Stimulated activated naive B cell treated with anti-CD40 and anti-IgM and Interleukin-4, amounts not matched to agents 10 μg/mL and 1 μg/mL and 100 μg/mL, for 72 hours (primary cell): ENCODE measurements at regions not wholly inside any gene's neighbourhood (a gene's known extent, or its start where the extent isn't known, plus 50 kb on each side); places are given as distances from the start of the nearest gene placed in this dataset.

Source experiments
- ATAC-seq, 2 donors: fragments of 150-1000 bp; cut with Tn5 transposase; replicated peaks; 2 replicates each; pipeline ENCODE4 v1.10.0; 2021; ENCODE audit warnings: moderate library complexity in 1 of 2
- DNase-seq: peaks from one replicate; pipeline ENCODE4 v3.0.0; 2021
- H3K27ac Mint-ChIP-seq: one replicate; pipeline ENCODE4 v1.8.0; 2022; ENCODE audit warnings: mild to moderate bottlenecking, mixed read lengths
- H3K27me3 Mint-ChIP-seq, 2 donors: one replicate each; pipeline ENCODE4 v1.8.0; 2022; ENCODE audit warnings: mixed read lengths in 2 of 2
- H3K36me3 Mint-ChIP-seq, 2 donors: one replicate each; pipeline ENCODE4 v1.8.0; 2022; ENCODE audit warnings: mixed read lengths in 2 of 2, mild to moderate bottlenecking in 1 of 2
- H3K4me1 Mint-ChIP-seq, 2 donors: one replicate each; pipeline ENCODE4 v1.8.0; 2022; ENCODE audit warnings: mixed read lengths in 2 of 2, mild to moderate bottlenecking in 1 of 2
- H3K4me3 Mint-ChIP-seq, 2 donors: one replicate each; pipeline ENCODE4 v1.8.0; 2022; ENCODE audit warnings: mild to moderate bottlenecking in 2 of 2, mixed read lengths in 2 of 2, moderate library complexity in 1 of 2
- H3K9me3 Mint-ChIP-seq, 2 donors: one replicate each; pipeline ENCODE4 v1.8.0; 2022; ENCODE audit warnings: mixed read lengths in 2 of 2, mild to moderate bottlenecking in 1 of 2

- Mint-ChIP-seq H3K9me3 (peaks cover 0 to 2% of the 10 kb centered on the region in 2 donors), H3K4me1 (no peaks in the 10 kb centered on the region), H3K36me3 (no peaks in the 10 kb centered on the region), H3K4me3 (no peak overlapping the region), H3K27ac (no peak overlapping the region), H3K27me3 (no peaks in the 10 kb centered on the region)
- DNase-seq (no peak), ATAC-seq (no peak)
Observed at GRCh38 chr14:26395726-26396125, 202.1 kb downstream of the NOVA1 start.

DNA sequence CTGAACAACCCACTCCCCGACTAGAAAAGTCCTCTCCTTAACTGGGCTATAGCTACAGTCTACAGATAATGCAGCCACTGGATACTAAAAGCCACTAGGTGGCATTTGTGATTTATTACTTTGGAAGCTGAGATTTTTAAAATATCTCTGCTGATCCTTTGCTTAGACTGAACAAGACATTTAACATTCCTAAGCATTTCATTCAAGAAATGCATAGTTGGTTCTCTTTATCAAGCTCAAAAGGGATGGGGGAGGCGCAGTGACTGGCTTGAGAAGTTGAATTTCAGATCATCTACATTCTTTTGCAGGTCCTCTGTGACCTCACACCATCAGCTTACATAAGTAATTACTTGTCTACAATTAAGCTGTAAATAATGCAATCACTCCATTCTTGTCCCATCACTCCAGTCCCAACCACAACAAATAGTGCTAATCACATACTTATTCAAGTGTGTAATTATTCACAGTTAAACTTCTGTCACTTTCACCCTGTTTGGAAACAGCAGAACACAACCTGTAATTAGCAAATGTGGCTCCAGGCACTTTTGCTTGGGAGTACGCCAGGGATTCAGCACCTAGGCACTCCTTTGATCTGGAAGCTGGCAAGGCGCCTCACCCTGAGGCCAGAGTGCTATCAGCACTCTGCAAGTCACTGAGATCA, 203.6 kb downstream of the NOVA1 start:
- DNase-seq (no peak), ATAC-seq (no peak)

DNA sequence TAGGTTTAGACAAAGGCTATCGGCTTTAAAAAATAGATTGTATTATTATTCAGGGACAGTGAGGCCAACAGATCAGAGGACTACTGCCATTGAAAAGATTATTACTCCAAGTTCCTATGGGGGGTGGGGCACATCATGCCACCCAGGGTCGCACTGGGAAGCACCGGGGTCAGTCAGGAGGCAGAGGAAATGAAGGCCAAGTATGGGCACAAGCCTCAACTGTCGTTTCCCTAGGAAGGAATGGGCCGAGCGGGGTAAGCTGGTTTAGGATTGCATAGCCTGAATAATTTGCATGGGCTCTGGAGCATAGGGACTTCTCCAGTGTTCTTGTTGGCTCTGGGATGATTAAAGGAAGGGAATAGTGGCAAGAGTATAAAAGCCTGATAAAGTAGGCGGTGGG, 205.3 kb downstream of the NOVA1 start:
- H3K9me3 Mint-ChIP-seq: peaks cover 0 to 2% of the 10 kb centered on the region in 2 donors
- DNase-seq (no peak), ATAC-seq (no peak)
- no peaks in the 10 kb centered on the region for H3K27me3 Mint-ChIP-seq
- no peaks in the 10 kb centered on the region for H3K36me3 Mint-ChIP-seq
- no peak overlapping the region for H3K4me3 Mint-ChIP-seq
- no peak overlapping the region for H3K27ac Mint-ChIP-seq
- no peaks in the 10 kb centered on the region for H3K4me1 Mint-ChIP-seq

More for the DNA sequence above, 203.6 kb downstream of the NOVA1 start:
- Mint-ChIP-seq H3K27me3 (no peaks in the 10 kb centered on the region), H3K27ac (no peak overlapping the region), H3K4me3 (no peak overlapping the region), H3K4me1 (no peaks in the 10 kb centered on the region), H3K9me3 (peaks cover 0 to 2% of the 10 kb centered on the region in 2 donors), H3K36me3 (no peaks in the 10 kb centered on the region)

DNA sequence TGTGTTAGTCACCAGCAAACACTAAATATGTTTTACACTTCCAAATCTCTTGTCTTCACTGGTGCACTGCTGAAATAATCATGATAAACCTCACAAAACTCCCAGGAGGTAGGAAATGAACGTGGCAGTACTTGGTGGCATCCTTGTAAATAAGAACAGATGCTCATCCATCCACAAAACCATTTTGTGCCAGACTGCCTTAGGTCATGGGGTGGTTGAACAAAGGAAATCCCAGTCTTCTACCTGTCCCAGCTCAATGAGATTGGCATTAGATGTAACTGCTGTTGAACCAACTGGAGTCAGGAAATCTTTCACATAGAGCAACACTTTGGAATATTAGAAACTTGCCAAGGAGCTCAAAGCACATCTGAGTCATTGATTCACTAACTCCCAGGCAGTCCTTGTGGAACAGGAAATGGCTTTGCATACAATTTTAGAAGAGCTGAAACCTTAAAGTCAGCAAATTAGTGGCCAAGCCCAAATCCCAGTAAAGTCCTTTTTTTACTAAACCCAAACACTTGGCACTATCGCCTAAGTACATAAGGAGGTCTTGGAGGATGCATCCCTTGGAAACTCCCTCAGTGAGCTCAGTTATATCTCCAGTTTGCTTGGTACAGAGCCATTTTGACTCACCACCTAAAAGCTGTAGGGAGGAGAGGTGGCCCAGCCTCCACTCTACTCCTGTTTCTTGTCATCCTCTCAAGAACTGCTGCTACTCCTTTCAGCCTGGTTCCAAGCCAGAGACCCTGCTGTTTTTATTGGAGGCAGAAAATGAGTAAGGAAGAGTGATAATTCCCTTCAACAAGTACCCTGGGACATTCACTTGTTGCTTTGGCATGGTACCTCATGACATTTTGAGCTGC, 208.0 kb downstream of the NOVA1 start:
- no peaks in the 10 kb centered on the region for H3K9me3 Mint-ChIP-seq
- H3K4me3 Mint-ChIP-seq: no peak overlapping the region
- H3K27me3 Mint-ChIP-seq: no peaks in the 10 kb centered on the region
- ATAC-seq (no peak), DNase-seq (no peak)
- no peaks in the 10 kb centered on the region for H3K36me3 Mint-ChIP-seq
- no peak overlapping the region for H3K27ac Mint-ChIP-seq
- H3K4me1 Mint-ChIP-seq: no peaks in the 10 kb centered on the region

DNA sequence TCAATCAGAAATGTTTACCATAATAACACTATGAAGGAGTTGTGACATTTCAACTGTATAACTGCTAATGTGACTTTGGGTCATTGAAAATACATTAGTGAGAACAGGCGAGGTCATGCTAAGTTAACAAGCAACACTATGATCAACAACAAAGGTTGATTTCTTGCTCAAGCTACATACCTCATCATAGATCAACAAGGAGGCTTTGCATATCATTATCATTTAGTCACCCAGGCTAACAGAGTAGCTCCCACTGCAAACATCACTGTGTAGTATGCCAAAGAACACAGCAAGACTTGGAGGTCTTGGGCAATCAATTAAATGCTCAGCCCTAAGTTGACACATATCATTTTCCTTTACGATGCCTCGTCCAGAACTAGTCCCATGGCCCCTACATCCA, 212.5 kb downstream of the NOVA1 start:
- peaks cover 0 to 2% of the 10 kb centered on the region in 2 donors for H3K9me3 Mint-ChIP-seq
- H3K4me3 Mint-ChIP-seq: no peak overlapping the region
- ATAC-seq (no peak), DNase-seq (no peak)
- no peaks in the 10 kb centered on the region for H3K36me3 Mint-ChIP-seq
- no peaks in the 10 kb centered on the region for H3K4me1 Mint-ChIP-seq
- H3K27ac Mint-ChIP-seq: no peak overlapping the region
- H3K27me3 Mint-ChIP-seq: no peaks in the 10 kb centered on the region

DNA sequence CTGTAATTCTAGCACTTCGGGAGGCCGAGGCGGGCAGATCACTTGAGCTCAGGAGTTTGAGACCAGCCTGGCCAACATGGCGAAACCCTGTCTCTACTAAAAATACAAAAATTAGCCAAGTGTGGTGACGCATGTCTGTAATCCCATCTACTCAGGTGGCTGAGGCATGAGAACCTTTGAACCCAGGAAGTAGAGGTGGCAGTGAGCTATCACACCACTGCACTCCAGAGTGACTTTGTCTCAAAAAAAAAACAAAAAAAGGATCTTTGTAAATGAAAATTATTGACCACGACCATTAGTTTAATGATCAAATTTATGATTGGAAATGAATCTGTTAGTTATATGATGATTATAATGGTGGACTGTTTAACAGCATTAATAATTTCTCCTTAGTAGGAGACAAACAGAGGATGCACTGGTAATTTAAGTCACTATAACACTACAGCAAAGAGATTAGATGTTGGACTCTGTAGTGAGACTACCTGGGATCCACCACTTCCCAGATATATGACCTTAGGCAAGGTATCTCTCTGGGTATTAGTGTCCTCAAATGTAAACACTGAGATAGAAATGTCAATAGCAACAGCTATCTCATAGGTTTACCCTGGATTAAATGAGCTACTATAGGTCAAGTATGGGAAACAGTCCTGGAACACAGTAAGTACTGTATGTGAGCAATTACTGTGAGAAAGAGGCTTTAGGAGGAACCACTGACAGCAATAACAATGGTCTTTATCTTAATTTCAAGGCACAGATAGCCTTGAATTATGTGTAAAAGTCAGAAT, 214.7 kb downstream of the NOVA1 start:
- Mint-ChIP-seq H3K36me3 (no peaks in the 10 kb centered on the region), H3K27me3 (no peaks in the 10 kb centered on the region), H3K4me3 (no peak overlapping the region), H3K27ac (no peak overlapping the region), H3K9me3 (peaks cover 0 to 2% of the 10 kb centered on the region in 2 donors), H3K4me1 (no peaks in the 10 kb centered on the region)
- DNase-seq: no peak
- ATAC-seq: no peak

DNA sequence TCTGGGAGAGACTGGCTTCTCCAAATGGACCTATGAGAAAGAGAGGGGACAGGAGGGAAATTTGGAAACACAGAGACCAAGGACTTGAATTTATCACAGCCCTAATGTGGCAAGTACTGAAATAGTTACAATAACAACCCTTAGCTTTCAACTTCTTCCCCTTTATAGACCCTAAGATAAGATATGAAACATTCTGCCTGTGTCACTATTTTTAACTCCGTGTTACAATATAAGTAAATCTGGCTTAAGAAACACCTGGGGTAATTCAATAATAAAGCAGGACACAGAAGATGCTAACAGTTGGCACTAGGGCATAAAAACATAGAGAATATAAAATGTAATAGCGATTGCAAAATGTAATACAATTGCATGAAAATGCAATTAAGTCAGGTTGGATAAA, 216.4 kb downstream of the NOVA1 start:
- Mint-ChIP-seq H3K4me3 (no peak overlapping the region), H3K27me3 (no peaks in the 10 kb centered on the region), H3K9me3 (peaks cover 0 to 5% of the 10 kb centered on the region in 2 donors), H3K4me1 (no peaks in the 10 kb centered on the region), H3K36me3 (no peaks in the 10 kb centered on the region), H3K27ac (no peak overlapping the region)
- no peak for DNase-seq
- no peak for ATAC-seq

- H3K36me3 Mint-ChIP-seq: no peaks in the 10 kb centered on the region
Observed at GRCh38 chr14:26380637-26381036, 217.2 kb downstream of the NOVA1 start.

GRCh38 chr14:26379951-26380350, 217.9 kb downstream of the NOVA1 start:
- Mint-ChIP-seq H3K9me3 (peaks cover 0 to 6% of the 10 kb centered on the region in 2 donors), H3K4me3 (no peak overlapping the region), H3K27ac (no peak overlapping the region), H3K4me1 (no peaks in the 10 kb centered on the region), H3K27me3 (no peaks in the 10 kb centered on the region), H3K36me3 (no peaks in the 10 kb centered on the region)
- DNase-seq (no peak), ATAC-seq (no peak)

More at GRCh38 chr14:26380637-26381036, 217.2 kb downstream of the NOVA1 start:
- ATAC-seq (no peak), DNase-seq (no peak)
- H3K27me3 Mint-ChIP-seq: no peaks in the 10 kb centered on the region
- H3K4me1 Mint-ChIP-seq: no peaks in the 10 kb centered on the region
- H3K27ac Mint-ChIP-seq: no peak overlapping the region
- H3K9me3 Mint-ChIP-seq: peaks cover 0 to 6% of the 10 kb centered on the region in 2 donors
- no peak overlapping the region for H3K4me3 Mint-ChIP-seq

- H3K36me3 Mint-ChIP-seq: no peaks in the 10 kb centered on the region
- ATAC-seq (no peak), DNase-seq (no peak)
- no peak overlapping the region for H3K27ac Mint-ChIP-seq
- H3K4me3 Mint-ChIP-seq: no peak overlapping the region
- no peaks in the 10 kb centered on the region for H3K27me3 Mint-ChIP-seq
- H3K9me3 Mint-ChIP-seq: peaks cover 0 to 4% of the 10 kb centered on the region in 2 donors
- H3K4me1 Mint-ChIP-seq: no peaks in the 10 kb centered on the region
Observed at GRCh38 chr14:26377150-26377549, 220.7 kb downstream of the NOVA1 start.

- no peaks in the 10 kb centered on the region for H3K4me1 Mint-ChIP-seq
- no peak overlapping the region for H3K27ac Mint-ChIP-seq
- H3K9me3 Mint-ChIP-seq: peaks cover 0 to 5% of the 10 kb centered on the region in 2 donors
- DNase-seq: no peak
- no peak overlapping the region for H3K4me3 Mint-ChIP-seq
- no peak for ATAC-seq
- no peaks in the 10 kb centered on the region for H3K36me3 Mint-ChIP-seq
- no peaks in the 10 kb centered on the region for H3K27me3 Mint-ChIP-seq
Observed at GRCh38 chr14:26370115-26370514, 227.7 kb downstream of the NOVA1 start.

GRCh38 chr14:26363689-26364088, 234.1 kb downstream of the NOVA1 start:
- no peak for ATAC-seq
- no peak overlapping the region for H3K27ac Mint-ChIP-seq

GRCh38 chr14:26344596-26344995, 253.2 kb downstream of the NOVA1 start:
- no peak for ATAC-seq
- H3K27ac Mint-ChIP-seq: no peak overlapping the region
- no peaks in the 10 kb centered on the region for H3K4me1 Mint-ChIP-seq
- H3K27me3 Mint-ChIP-seq: no peaks in the 10 kb centered on the region
- H3K9me3 Mint-ChIP-seq: peaks cover 4 to 8% of the 10 kb centered on the region in 2 donors
- H3K4me3 Mint-ChIP-seq: no peak overlapping the region
- DNase-seq: no peak
- H3K36me3 Mint-ChIP-seq: no peaks in the 10 kb centered on the region

More at GRCh38 chr14:26363689-26364088, 234.1 kb downstream of the NOVA1 start:
- no peaks in the 10 kb centered on the region for H3K27me3 Mint-ChIP-seq
- H3K4me3 Mint-ChIP-seq: no peak overlapping the region
- no peaks in the 10 kb centered on the region for H3K36me3 Mint-ChIP-seq
- H3K9me3 Mint-ChIP-seq: peaks cover 0 to 5% of the 10 kb centered on the region in 2 donors
- DNase-seq: no peak
- H3K4me1 Mint-ChIP-seq: no peaks in the 10 kb centered on the region

- Mint-ChIP-seq H3K36me3 (no peaks in the 10 kb centered on the region), H3K4me3 (no peak overlapping the region), H3K27me3 (no peaks in the 10 kb centered on the region), H3K27ac (no peak overlapping the region), H3K4me1 (no peaks in the 10 kb centered on the region), H3K9me3 (no peaks in the 10 kb centered on the region)
- ATAC-seq (no peak), DNase-seq (no peak)
Observed at GRCh38 chr14:26339381-26339780, 258.5 kb downstream of the NOVA1 start.
